Gastroesophageal sphincter (tissue), 4 donors: ENCODE measurements at regions not wholly inside any gene's neighbourhood (a gene's known extent, or its start where the extent isn't known, plus 50 kb on each side); places are given as distances from the start of the nearest gene placed in this dataset.

Experiments used
- ATAC-seq: fragments of 150-250 bp; one replicate; pipeline ENCODE4 v1.9.1; 2016; ENCODE audit warnings: mild to moderate bottlenecking, moderate library complexity
- H3K27ac ChIP-seq, 4 donors: fragments of 200-600 bp; sonication (generic) in 3 of 4; 1 replicate in 3 of 4; 2 replicates in 1 of 4; pipeline ENCODE4 v1.5.1; 2016 to 2019
- H3K27me3 ChIP-seq: fragments of 200-600 bp; sonication (generic); one replicate; pipeline ENCODE4 v1.5.1; 2019
- H3K36me3 ChIP-seq, 2 donors: fragments of 200-600 bp; sonication (generic); one replicate each; pipeline ENCODE4 v1.5.1; 2019; ENCODE audit warnings: control low read depth in 1 of 2
- H3K4me1 ChIP-seq, 3 donors: fragments of 200-600 bp; sonication (generic); 1 replicate in 2 of 3; 2 replicates in 1 of 3; pipeline ENCODE4 v1.5.1; 2016 to 2019; ENCODE audit warnings: control low read depth in 2 of 3
- H3K4me3 ChIP-seq, 2 donors: fragments of 200-600 bp; sonication (generic); one replicate each; pipeline ENCODE4 v1.5.1; 2019; ENCODE audit warnings: mild to moderate bottlenecking in 1 of 2, moderate library complexity in 1 of 2
- H3K9me3 ChIP-seq, 3 donors: fragments of 200-600 bp; sonication (generic); one replicate each; pipeline ENCODE4 v1.5.1; 2017 to 2019; ENCODE audit warnings: control low read depth in 2 of 3
- EP300 ChIP-seq: sonication (generic); formaldehyde crosslinking; IDR thresholded peaks from one replicate; pipeline ENCODE4 v1.6.1; 2017; ENCODE audit warnings: antibody characterized with exemption, mild to moderate bottlenecking
- POLR2A ChIP-seq, 2 donors: fragments of 450-650 bp; IDR thresholded peaks; one replicate each; pipeline ENCODE4 v1.6.1; 2017; ENCODE audit warnings: antibody characterized with exemption in 2 of 2, mild to moderate bottlenecking in 2 of 2, moderate library complexity in 1 of 2
- POLR2AphosphoS5 ChIP-seq: sonication (generic); formaldehyde crosslinking; IDR thresholded peaks from one replicate; pipeline ENCODE4 v1.6.1; 2017; ENCODE audit warnings: antibody characterized with exemption
- WGBS, 2 donors: methylation state at CpG; one replicate each; pipeline ENCODE4 v1.1.5; 2018; ENCODE audit warnings: low coverage in 1 of 2; 5-methylcytosine and 5-hydroxymethylcytosine counted together
- TF ChIP-seq, protein P1 (sequence below), 4 experiments: fragments of 200-600 bp in 2 of 4; fragments of 450-650 bp in 2 of 4; sonication (generic) in 1 of 4; IDR thresholded peaks; one replicate each; pipeline ENCODE4 v1.5.1; 2017 to 2019; ENCODE audit warnings: antibody characterized with exemption in 4 of 4, mild to moderate bottlenecking in 2 of 4, moderate library complexity in 2 of 4

DNA sequence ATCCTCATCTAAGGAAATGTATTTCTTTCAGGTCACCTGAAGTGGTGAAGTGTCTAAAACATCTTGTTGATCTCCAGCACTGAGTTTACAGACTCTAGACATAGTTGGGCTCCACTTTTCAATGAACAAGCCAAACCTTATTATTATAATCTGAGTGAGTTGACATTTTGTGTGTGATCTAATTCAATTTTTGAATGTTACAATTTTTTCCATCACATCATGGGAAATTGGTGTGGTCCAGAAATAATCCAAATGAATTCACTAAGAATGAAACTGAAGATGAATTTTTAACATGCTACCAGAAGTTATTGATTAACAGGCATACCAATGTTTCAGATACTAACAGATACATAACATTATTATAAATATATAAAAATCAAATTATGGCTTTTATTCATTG is 75.6 kb upstream of the EFEMP1 start:
- ATAC-seq: no peak
- no peaks in the 10 kb centered on the region for H3K36me3 ChIP-seq
- H3K4me1 ChIP-seq: no peaks in the 10 kb centered on the region
- H3K4me3 ChIP-seq: no peak overlapping the region
- TF ChIP-seq POLR2A (IDR thresholded peaks at IDR 0.05) (no peak), POLR2AphosphoS5 (no peak), EP300 (no peak)
- TF ChIP-seq, protein P1, sequence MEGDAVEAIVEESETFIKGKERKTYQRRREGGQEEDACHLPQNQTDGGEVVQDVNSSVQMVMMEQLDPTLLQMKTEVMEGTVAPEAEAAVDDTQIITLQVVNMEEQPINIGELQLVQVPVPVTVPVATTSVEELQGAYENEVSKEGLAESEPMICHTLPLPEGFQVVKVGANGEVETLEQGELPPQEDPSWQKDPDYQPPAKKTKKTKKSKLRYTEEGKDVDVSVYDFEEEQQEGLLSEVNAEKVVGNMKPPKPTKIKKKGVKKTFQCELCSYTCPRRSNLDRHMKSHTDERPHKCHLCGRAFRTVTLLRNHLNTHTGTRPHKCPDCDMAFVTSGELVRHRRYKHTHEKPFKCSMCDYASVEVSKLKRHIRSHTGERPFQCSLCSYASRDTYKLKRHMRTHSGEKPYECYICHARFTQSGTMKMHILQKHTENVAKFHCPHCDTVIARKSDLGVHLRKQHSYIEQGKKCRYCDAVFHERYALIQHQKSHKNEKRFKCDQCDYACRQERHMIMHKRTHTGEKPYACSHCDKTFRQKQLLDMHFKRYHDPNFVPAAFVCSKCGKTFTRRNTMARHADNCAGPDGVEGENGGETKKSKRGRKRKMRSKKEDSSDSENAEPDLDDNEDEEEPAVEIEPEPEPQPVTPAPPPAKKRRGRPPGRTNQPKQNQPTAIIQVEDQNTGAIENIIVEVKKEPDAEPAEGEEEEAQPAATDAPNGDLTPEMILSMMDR (IDR thresholded peaks at IDR 0.05): no peak
- H3K9me3 ChIP-seq: no peaks in the 10 kb centered on the region
- no peak overlapping the region for H3K27ac ChIP-seq
- no peaks in the 10 kb centered on the region for H3K27me3 ChIP-seq

DNA sequence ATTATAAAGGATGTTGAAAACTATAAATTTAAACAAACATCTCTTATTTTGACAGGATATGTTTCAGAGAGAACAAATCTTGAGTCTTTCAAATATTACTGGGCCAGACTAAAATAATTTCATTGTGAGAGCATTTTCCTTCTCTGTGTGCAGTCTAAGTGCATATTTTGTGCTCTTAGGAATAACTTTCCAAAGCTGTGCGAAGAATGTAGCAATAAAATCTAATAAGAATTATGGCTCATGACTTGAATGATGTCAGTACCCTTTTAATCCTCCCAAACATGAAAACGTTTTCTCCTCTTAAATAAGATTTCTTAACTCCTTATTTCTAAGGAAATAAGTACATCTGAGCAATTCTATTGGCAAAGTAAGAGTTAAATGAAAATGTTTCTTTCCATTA is 76.2 kb upstream of the EFEMP1 start:
- H3K27me3 ChIP-seq: no peaks in the 10 kb centered on the region
- H3K27ac ChIP-seq: no peak overlapping the region
- 20 to 36% methylated on average over 2 of the region's 2 CpGs for WGBS, 2 donors
- ATAC-seq: no peak
- H3K4me3 ChIP-seq: no peak overlapping the region
- TF ChIP-seq, protein P1 (IDR thresholded peaks at IDR 0.05): no peak
- no peak for TF ChIP-seq POLR2AphosphoS5
- TF ChIP-seq POLR2A (IDR thresholded peaks at IDR 0.05): no peak
- TF ChIP-seq EP300: no peak
- no peaks in the 10 kb centered on the region for H3K9me3 ChIP-seq
- H3K36me3 ChIP-seq: no peaks in the 10 kb centered on the region
- no peaks in the 10 kb centered on the region for H3K4me1 ChIP-seq

DNA sequence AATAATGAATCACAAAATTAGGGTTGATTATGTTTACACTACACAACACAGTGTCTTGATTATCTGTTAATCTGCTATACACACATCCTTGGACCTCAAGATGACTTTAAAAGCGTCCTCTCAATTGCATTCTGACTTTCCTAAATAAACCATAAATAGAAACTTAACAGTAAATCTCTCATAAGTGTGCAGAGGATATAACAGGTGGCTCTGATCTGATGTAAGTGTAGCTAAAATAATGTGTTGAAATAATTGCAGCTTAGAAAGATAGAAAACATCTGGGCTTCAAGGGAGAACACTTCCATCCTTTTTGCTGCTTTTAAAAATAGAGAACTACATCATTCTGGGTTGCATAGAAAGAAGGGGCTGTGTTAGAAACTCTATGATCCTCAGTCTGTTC is 78.4 kb upstream of the EFEMP1 start:
- no peaks in the 10 kb centered on the region for H3K36me3 ChIP-seq
- H3K4me3 ChIP-seq: no peak overlapping the region
- no peak overlapping the region for H3K27ac ChIP-seq
- TF ChIP-seq POLR2AphosphoS5 (no peak), EP300 (no peak), POLR2A (IDR thresholded peaks at IDR 0.05) (no peak)
- TF ChIP-seq, protein P1 (IDR thresholded peaks at IDR 0.05): no peak
- H3K4me1 ChIP-seq: no peaks in the 10 kb centered on the region
- no peaks in the 10 kb centered on the region for H3K27me3 ChIP-seq
- 15 to 45% methylated on average over 1 of the region's 1 CpG for WGBS, 2 donors
- peak; percentile 58 for ATAC-seq
- no peaks in the 10 kb centered on the region for H3K9me3 ChIP-seq

DNA sequence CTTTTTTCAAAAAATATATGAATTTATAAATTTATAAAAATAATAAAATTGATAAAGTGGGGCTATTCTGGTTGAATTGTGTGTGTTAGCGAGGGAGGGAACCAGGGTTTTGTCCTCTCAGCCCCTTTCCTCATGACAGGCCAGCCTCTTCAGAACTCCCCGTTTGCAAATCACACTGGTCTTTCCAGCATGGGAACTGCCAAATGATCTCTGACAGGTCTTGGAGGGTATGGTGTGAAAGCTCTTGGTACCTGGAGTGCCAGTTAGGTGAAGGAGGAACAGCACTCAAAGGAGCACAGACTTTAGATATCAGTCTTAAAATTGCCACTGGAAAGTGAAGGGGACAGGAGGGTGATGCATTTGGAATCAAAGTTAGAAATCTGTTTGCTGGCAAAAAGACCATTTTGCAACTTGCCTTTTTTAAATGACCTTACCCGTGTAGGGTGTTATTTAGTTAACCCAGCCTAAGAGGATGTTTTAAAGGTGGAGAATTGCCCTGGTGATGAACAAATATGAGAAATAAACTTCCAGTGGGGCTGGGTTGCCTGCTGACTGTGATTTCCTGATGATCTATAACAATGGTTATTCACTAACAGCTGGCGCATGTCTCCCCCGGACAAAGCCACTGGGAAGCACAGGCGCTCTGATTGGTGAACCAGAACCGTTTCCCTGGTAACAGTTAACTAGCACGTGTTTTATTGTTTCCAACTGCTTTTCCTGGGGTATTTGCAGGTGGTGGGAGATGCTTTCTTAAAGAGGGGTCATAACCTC is 85.3 kb upstream of the EFEMP1 start:
- no peaks in the 10 kb centered on the region for H3K36me3 ChIP-seq
- peaks cover 0 to 13% (median 0%) of the 10 kb centered on the region in 3 donors for H3K4me1 ChIP-seq
- TF ChIP-seq, protein P1 (IDR thresholded peaks at IDR 0.05): no peak
- peak; percentile 26 for TF ChIP-seq POLR2AphosphoS5
- H3K4me3 ChIP-seq: no peak overlapping the region
- no peaks in the 10 kb centered on the region for H3K9me3 ChIP-seq
- peak overlapping the region in 2 of 4 donors; percentile 22 to 37 for H3K27ac ChIP-seq
- H3K27me3 ChIP-seq: peaks cover 7% of the 10 kb centered on the region
- WGBS, 2 donors: 23 to 26% methylated on average over 7 to 8 of the region's 8 CpGs
- ATAC-seq: peak; percentile 79

DNA sequence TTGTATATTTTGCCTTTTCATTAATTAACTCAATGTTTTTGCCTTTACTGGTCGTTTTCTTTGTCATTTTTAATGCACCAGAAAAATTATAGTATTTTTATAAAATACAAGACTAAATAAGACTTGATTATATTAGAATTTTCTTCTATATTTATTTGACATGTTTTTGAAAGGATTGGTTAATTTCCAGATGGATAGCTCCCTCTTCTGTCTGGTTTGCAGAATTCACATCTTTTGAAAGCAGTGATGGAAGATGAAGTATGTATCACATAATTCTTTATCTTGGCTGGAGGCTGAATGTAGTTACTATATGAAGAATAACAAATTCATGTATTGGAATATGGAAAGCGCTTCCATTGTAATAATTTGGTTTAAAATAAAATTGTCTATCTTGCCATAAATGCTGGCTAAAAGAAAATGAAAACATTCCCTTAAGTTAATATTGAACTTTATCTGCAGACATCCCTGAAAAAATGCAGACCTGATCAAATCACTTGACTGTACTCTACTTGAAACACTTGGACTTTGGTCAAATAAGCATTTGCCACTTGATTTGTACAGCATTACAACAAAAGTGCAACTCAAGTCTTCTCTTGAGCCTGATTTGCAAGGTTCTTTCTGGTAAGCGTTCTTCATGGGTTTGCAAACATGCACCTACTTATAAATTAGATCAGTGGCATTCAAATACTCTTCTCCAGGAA is 86.3 kb upstream of the EFEMP1 start:
- H3K9me3 ChIP-seq: no peaks in the 10 kb centered on the region
- no peak for TF ChIP-seq EP300
- TF ChIP-seq, protein P1 (IDR thresholded peaks at IDR 0.05): peak; percentile 9 to 41 (median 23)
- no peak for ATAC-seq
- H3K27ac ChIP-seq: no peak overlapping the region
- H3K4me1 ChIP-seq: peaks cover 0 to 13% (median 0%) of the 10 kb centered on the region in 3 donors
- H3K27me3 ChIP-seq: peaks cover 7% of the 10 kb centered on the region
- no peaks in the 10 kb centered on the region for H3K36me3 ChIP-seq
- H3K4me3 ChIP-seq: no peak overlapping the region
- 30 to 40% methylated on average over 3 of the region's 3 CpGs for WGBS, 2 donors
